ENCODE measurements at regions not wholly inside any gene's neighbourhood (a gene's known extent, or its start where the extent isn't known, plus 50 kb on each side); places are given as distances from the start of the nearest gene placed in this dataset.

DNA sequence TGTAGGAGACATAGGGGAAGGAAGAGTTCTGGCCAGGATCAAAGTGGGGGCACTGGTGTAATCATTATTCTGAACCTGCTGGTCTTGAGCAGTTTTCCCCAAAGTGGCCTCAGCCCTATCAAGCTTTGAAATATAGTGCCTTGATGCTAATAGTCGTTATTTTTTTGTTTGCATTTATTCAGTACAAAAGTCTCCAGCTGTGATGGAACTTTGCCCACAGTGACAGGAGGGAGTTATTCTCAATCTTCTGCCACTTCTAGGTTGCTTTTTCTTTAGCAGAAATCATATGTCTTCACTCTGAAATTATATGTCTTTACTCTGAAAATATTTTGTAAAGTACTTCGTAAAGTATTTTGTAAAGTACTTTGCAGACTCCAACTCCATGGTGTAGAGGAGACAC lies 93.1 kb downstream of the FAT3 start:
- 0 out of 2 replicates have a peak, but pooled peaks cover under 1% of the 10 kb centered on the region for H3K36me3 ChIP-seq (ENCODE audit: insufficient read depth)
- DNase-seq (ENCODE audit: low spot score): no peak
- H3K4me2 ChIP-seq: peak overlapping the region; percentile 54
- H3K4me3 ChIP-seq: peak overlapping the region; percentile 10
- H4K20me1 ChIP-seq (replicated peaks; ENCODE audit: insufficient read depth): no peaks in the 10 kb centered on the region
- TF ChIP-seq, protein P1, sequence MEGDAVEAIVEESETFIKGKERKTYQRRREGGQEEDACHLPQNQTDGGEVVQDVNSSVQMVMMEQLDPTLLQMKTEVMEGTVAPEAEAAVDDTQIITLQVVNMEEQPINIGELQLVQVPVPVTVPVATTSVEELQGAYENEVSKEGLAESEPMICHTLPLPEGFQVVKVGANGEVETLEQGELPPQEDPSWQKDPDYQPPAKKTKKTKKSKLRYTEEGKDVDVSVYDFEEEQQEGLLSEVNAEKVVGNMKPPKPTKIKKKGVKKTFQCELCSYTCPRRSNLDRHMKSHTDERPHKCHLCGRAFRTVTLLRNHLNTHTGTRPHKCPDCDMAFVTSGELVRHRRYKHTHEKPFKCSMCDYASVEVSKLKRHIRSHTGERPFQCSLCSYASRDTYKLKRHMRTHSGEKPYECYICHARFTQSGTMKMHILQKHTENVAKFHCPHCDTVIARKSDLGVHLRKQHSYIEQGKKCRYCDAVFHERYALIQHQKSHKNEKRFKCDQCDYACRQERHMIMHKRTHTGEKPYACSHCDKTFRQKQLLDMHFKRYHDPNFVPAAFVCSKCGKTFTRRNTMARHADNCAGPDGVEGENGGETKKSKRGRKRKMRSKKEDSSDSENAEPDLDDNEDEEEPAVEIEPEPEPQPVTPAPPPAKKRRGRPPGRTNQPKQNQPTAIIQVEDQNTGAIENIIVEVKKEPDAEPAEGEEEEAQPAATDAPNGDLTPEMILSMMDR (conservative IDR thresholded peaks at IDR 0.05; ENCODE audit: low read depth in 2 of 2): no peak
- TF ChIP-seq, protein P2, sequence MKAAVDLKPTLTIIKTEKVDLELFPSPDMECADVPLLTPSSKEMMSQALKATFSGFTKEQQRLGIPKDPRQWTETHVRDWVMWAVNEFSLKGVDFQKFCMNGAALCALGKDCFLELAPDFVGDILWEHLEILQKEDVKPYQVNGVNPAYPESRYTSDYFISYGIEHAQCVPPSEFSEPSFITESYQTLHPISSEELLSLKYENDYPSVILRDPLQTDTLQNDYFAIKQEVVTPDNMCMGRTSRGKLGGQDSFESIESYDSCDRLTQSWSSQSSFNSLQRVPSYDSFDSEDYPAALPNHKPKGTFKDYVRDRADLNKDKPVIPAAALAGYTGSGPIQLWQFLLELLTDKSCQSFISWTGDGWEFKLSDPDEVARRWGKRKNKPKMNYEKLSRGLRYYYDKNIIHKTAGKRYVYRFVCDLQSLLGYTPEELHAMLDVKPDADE (IDR thresholded peaks at IDR 0.05): no peak
- TF ChIP-seq EZH2 (IDR thresholded peaks at IDR 0.05; ENCODE audit: low read depth, unreplicated experiment) (no peak), STAT1 (IDR thresholded peaks at IDR 0.05; ENCODE audit: unreplicated experiment) (no peak)
- TF ChIP-seq, protein P3, sequence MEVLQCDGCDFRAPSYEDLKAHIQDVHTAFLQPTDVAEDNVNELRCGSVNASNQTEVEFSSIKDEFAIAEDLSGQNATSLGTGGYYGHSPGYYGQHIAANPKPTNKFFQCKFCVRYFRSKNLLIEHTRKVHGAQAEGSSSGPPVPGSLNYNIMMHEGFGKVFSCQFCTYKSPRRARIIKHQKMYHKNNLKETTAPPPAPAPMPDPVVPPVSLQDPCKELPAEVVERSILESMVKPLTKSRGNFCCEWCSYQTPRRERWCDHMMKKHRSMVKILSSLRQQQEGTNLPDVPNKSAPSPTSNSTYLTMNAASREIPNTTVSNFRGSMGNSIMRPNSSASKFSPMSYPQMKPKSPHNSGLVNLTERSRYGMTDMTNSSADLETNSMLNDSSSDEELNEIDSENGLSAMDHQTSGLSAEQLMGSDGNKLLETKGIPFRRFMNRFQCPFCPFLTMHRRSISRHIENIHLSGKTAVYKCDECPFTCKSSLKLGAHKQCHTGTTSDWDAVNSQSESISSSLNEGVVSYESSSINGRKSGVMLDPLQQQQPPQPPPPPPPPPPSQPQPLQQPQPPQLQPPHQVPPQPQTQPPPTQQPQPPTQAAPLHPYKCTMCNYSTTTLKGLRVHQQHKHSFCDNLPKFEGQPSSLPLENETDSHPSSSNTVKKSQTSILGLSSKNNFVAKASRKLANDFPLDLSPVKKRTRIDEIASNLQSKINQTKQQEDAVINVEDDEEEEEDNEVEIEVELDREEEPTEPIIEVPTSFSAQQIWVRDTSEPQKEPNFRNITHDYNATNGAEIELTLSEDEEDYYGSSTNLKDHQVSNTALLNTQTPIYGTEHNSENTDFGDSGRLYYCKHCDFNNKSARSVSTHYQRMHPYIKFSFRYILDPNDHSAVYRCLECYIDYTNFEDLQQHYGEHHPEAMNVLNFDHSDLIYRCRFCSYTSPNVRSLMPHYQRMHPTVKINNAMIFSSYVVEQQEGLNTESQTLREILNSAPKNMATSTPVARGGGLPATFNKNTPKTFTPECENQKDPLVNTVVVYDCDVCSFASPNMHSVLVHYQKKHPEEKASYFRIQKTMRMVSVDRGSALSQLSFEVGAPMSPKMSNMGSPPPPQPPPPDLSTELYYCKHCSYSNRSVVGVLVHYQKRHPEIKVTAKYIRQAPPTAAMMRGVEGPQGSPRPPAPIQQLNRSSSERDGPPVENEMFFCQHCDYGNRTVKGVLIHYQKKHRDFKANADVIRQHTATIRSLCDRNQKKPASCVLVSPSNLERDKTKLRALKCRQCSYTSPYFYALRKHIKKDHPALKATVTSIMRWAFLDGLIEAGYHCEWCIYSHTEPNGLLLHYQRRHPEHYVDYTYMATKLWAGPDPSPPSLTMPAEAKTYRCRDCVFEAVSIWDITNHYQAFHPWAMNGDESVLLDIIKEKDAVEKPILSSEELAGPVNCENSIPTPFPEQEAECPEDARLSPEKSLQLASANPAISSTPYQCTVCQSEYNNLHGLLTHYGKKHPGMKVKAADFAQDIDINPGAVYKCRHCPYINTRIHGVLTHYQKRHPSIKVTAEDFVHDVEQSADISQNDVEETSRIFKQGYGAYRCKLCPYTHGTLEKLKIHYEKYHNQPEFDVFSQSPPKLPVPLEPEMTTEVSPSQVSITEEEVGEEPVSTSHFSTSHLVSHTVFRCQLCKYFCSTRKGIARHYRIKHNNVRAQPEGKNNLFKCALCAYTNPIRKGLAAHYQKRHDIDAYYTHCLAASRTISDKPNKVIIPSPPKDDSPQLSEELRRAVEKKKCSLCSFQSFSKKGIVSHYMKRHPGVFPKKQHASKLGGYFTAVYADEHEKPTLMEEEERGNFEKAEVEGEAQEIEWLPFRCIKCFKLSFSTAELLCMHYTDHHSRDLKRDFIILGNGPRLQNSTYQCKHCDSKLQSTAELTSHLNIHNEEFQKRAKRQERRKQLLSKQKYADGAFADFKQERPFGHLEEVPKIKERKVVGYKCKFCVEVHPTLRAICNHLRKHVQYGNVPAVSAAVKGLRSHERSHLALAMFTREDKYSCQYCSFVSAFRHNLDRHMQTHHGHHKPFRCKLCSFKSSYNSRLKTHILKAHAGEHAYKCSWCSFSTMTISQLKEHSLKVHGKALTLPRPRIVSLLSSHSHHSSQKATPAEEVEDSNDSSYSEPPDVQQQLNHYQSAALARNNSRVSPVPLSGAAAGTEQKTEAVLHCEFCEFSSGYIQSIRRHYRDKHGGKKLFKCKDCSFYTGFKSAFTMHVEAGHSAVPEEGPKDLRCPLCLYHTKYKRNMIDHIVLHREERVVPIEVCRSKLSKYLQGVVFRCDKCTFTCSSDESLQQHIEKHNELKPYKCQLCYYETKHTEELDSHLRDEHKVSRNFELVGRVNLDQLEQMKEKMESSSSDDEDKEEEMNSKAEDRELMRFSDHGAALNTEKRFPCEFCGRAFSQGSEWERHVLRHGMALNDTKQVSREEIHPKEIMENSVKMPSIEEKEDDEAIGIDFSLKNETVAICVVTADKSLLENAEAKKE (CRISPR knock-in tag; IDR thresholded peaks at IDR 0.05): no peak
- no peaks in the 10 kb centered on the region for H3F3A ChIP-seq (replicated peaks; ENCODE audit: low read depth)
- Mint-ChIP-seq H3K27ac (0 out of 2 replicates have a peak overlapping the region, but pooled peaks have one; percentile 57), H3K27me3 (ENCODE audit: insufficient read depth, low read depth, poor library complexity) (peaks cover 4% of the 10 kb centered on the region), H3K36me3 (ENCODE audit: low read depth) (peaks cover 17% of the 10 kb centered on the region), H3K4me1 (peaks cover 78% of the 10 kb centered on the region), H3K4me3 (peak overlapping the region; percentile 55), H3K9me3 (peaks cover 5% of the 10 kb centered on the region)
- ATAC-seq: no peak
- no peak overlapping the region for H2AFZ ChIP-seq
- H3K27ac ChIP-seq (ENCODE audit: low read depth): peak overlapping the region; percentile 46; the same call in 1 of the 2 replicates
- H3K4me1 ChIP-seq (ENCODE audit: insufficient read depth): peaks cover 80% of the 10 kb centered on the region
- no peaks in the 10 kb centered on the region for H3K27me3 ChIP-seq (ENCODE audit: insufficient read depth)
- no peaks in the 10 kb centered on the region for H3K9me2 ChIP-seq (ENCODE audit: insufficient read depth)
- H3K79me2 ChIP-seq (replicated peaks; ENCODE audit: insufficient read depth): peaks cover 86% of the 10 kb centered on the region

Data from GM23338 (cell line).